Mammary epithelial cell (primary cell): ENCODE measurements at regions not wholly inside any gene's neighbourhood (a gene's known extent, or its start where the extent isn't known, plus 50 kb on each side); places are given as distances from the start of the nearest gene placed in this dataset.

Source experiments
- EZH2 ChIP-seq: IDR thresholded peaks from 2 replicates; pipeline ENCODE4 v1.6.1; 2012; ENCODE audit warnings: low read length, inconsistent platforms, borderline replicate concordance
- TF ChIP-seq, protein P1 (sequence below), 2 donors: IDR thresholded peaks in 1 of 2; conservative IDR thresholded peaks in 1 of 2; 2 replicates each; pipeline ENCODE4 v1.5.1; 2011 to 2012; ENCODE audit warnings: inconsistent platforms in 2 of 2, low read length in 2 of 2, mild to moderate bottlenecking in 2 of 2, control low read depth in 1 of 2, low read depth in 1 of 2; ENCODE audit not compliant: insufficient read depth in 1 of 2; ENCODE audit errors: extremely low read depth in 1 of 2

DNA sequence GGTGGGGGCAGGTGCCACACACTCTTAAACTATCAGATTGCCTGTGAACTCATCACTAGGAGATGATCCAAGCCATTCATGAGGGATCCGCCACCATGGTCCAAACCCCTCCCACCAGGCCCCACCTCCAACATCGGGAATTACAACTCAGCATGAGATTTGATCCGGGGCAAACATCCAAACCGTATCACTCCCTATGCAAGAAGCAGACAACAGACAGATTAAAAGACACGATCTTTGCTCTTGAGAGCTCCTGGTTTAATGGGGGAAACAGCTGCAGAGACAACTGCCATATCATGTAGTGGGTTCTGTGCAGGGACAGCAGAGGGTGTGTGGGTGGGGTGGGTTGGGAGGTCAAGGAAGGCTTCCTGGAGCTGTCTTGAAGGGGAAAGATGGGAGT, 123.6 kb downstream of the EMX2 start:
- TF ChIP-seq, protein P1, sequence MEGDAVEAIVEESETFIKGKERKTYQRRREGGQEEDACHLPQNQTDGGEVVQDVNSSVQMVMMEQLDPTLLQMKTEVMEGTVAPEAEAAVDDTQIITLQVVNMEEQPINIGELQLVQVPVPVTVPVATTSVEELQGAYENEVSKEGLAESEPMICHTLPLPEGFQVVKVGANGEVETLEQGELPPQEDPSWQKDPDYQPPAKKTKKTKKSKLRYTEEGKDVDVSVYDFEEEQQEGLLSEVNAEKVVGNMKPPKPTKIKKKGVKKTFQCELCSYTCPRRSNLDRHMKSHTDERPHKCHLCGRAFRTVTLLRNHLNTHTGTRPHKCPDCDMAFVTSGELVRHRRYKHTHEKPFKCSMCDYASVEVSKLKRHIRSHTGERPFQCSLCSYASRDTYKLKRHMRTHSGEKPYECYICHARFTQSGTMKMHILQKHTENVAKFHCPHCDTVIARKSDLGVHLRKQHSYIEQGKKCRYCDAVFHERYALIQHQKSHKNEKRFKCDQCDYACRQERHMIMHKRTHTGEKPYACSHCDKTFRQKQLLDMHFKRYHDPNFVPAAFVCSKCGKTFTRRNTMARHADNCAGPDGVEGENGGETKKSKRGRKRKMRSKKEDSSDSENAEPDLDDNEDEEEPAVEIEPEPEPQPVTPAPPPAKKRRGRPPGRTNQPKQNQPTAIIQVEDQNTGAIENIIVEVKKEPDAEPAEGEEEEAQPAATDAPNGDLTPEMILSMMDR (conservative IDR thresholded peaks at IDR 0.05 in 1 of 2, IDR thresholded peaks at IDR 0.05 in 1 of 2; ENCODE audit: extremely low read depth in 1 of 2, insufficient read depth in 1 of 2, low read depth in 1 of 2, low read length in 2 of 2): no peak
- no peak for TF ChIP-seq EZH2
